Neural cell (in vitro differentiated cells): ENCODE measurements at regions not wholly inside any gene's neighbourhood (a gene's known extent, or its start where the extent isn't known, plus 50 kb on each side); places are given as distances from the start of the nearest gene placed in this dataset.
"Not testable (repeated sequence)": the region's sequence is repeated elsewhere in the genome, so short reads cannot be mapped to it uniquely, and the experiment has no call there.

Source experiments
- H2AFZ ChIP-seq: fragments of 200-600, 300-800 bp; sonication (generic), shearing (Covaris generic); 2 replicates; pipeline ENCODE4 v1.6.0; 2014; ENCODE audit warnings: low read depth, mild to moderate bottlenecking, antibody characterized with exemption, low read length, moderate library complexity
- H3F3A ChIP-seq: fragments of 200-600 bp; shearing (Covaris generic); 2 replicates; pipeline ENCODE4 v1.6.1; 2016; ENCODE audit warnings: mild to moderate bottlenecking, moderate library complexity, mixed read lengths, antibody characterized with exemption, low read length; ENCODE audit not compliant: insufficient read depth, poor library complexity, severe bottlenecking
- H3K27ac ChIP-seq: fragments of 200-600, 300-800 bp; sonication (generic), shearing (Covaris generic); 2 replicates; pipeline ENCODE4 v1.5.1; 2014; ENCODE audit warnings: mild to moderate bottlenecking, low read length, moderate library complexity
- H3K27me3 ChIP-seq: fragments of 300-800, 200-600 bp; sonication (generic), shearing (Covaris generic); 2 replicates; pipeline ENCODE4 v1.6.0; 2014; ENCODE audit warnings: mild to moderate bottlenecking, low read depth, low read length, moderate library complexity; ENCODE audit not compliant: insufficient read depth
- H3K36me3 ChIP-seq: fragments of 300-800, 200-600 bp; sonication (generic), shearing (Covaris generic); 2 replicates; pipeline ENCODE4 v1.5.1; 2014; ENCODE audit warnings: mild to moderate bottlenecking, antibody characterized with exemption, low read length, moderate library complexity; ENCODE audit not compliant: insufficient read depth
- H3K4me2 ChIP-seq: fragments of 300-800, 200-600 bp; sonication (generic), shearing (Covaris generic); 2 replicates; pipeline ENCODE4 v1.6.0; 2014; ENCODE audit warnings: mild to moderate bottlenecking, low read length
- H3K4me3 ChIP-seq: fragments of 300-800, 200-600 bp; sonication (generic), shearing (Covaris generic); 2 replicates; pipeline ENCODE4 v1.5.1; 2014; ENCODE audit warnings: mild to moderate bottlenecking, low read length, moderate library complexity
- H3K79me2 ChIP-seq: fragments of 200-600 bp; shearing (Covaris generic); replicated peaks from 2 replicates; pipeline ENCODE4 v1.6.0; 2014; ENCODE audit warnings: mild to moderate bottlenecking, low read length, moderate library complexity; ENCODE audit not compliant: insufficient read depth
- H3K9ac ChIP-seq: fragments of 300-800, 200-600 bp; sonication (generic), shearing (Covaris generic); 2 replicates; pipeline ENCODE4 v1.6.1; 2016; ENCODE audit warnings: mild to moderate bottlenecking, low read length, mixed read lengths
- H3K9me2 ChIP-seq: fragments of 200-600 bp; shearing (Covaris generic); 2 replicates; pipeline ENCODE4 v1.6.1; 2016; ENCODE audit warnings: mild to moderate bottlenecking, low read length, mixed read lengths; ENCODE audit not compliant: insufficient read depth
- H3K9me3 ChIP-seq: fragments of 200-600, 300-800 bp; sonication (generic), shearing (Covaris generic); 2 replicates; pipeline ENCODE4 v1.6.1; 2016; ENCODE audit warnings: mild to moderate bottlenecking, mixed run types, low read length, moderate library complexity, mixed read lengths
- H4K20me1 ChIP-seq: fragments of 200-600 bp; shearing (Covaris generic); 2 replicates; pipeline ENCODE4 v1.6.1; 2016; ENCODE audit warnings: mild to moderate bottlenecking, mixed run types; ENCODE audit not compliant: insufficient read depth
- EP300 ChIP-seq: fragments of 450-650 bp; conservative IDR thresholded peaks from 2 replicates; pipeline ENCODE4 v1.6.1; 2014; ENCODE audit warnings: antibody characterized with exemption, mild to moderate bottlenecking, moderate library complexity; ENCODE audit not compliant: poor library complexity, severe bottlenecking
- MXI1 ChIP-seq: fragments of 450-650 bp; conservative IDR thresholded peaks from 2 replicates; pipeline ENCODE4 v1.6.1; 2014; ENCODE audit warnings: antibody characterized with exemption, mild to moderate bottlenecking; ENCODE audit not compliant: poor library complexity, severe bottlenecking
- POLR2AphosphoS5 ChIP-seq: IDR thresholded peaks from 2 replicates; pipeline ENCODE4 v1.6.1; 2012
- RAD21 ChIP-seq: fragments of 450-650 bp; conservative IDR thresholded peaks from 2 replicates; pipeline ENCODE4 v1.6.1; 2014; ENCODE audit warnings: antibody characterized with exemption, mild to moderate bottlenecking, moderate library complexity
- REST ChIP-seq: IDR thresholded peaks from 2 replicates; pipeline ENCODE4 v1.6.1; 2012; ENCODE audit warnings: borderline replicate concordance
- SMC3 ChIP-seq: fragments of 450-650 bp; conservative IDR thresholded peaks from 2 replicates; pipeline ENCODE4 v1.6.1; 2014; ENCODE audit warnings: antibody characterized with exemption, mild to moderate bottlenecking, moderate library complexity; ENCODE audit not compliant: poor library complexity
- TAF1 ChIP-seq: IDR thresholded peaks from 2 replicates; pipeline ENCODE4 v1.6.1; 2012; ENCODE audit warnings: low read depth
- TF ChIP-seq, protein P1 (sequence below): fragments of 450-650 bp; IDR thresholded peaks from 2 replicates; pipeline ENCODE4 v1.5.1; 2014; ENCODE audit warnings: antibody characterized with exemption, mild to moderate bottlenecking, moderate library complexity; ENCODE audit not compliant: poor library complexity, severe bottlenecking

GRCh38 chr4:153877898-153878297 is 89.0 kb upstream of the SFRP2 start:
- TF ChIP-seq EP300 (no peak), TAF1 (no peak), RAD21 (no peak), SMC3 (no peak), REST (no peak), MXI1 (no peak), POLR2AphosphoS5 (no peak)
- TF ChIP-seq, protein P1, sequence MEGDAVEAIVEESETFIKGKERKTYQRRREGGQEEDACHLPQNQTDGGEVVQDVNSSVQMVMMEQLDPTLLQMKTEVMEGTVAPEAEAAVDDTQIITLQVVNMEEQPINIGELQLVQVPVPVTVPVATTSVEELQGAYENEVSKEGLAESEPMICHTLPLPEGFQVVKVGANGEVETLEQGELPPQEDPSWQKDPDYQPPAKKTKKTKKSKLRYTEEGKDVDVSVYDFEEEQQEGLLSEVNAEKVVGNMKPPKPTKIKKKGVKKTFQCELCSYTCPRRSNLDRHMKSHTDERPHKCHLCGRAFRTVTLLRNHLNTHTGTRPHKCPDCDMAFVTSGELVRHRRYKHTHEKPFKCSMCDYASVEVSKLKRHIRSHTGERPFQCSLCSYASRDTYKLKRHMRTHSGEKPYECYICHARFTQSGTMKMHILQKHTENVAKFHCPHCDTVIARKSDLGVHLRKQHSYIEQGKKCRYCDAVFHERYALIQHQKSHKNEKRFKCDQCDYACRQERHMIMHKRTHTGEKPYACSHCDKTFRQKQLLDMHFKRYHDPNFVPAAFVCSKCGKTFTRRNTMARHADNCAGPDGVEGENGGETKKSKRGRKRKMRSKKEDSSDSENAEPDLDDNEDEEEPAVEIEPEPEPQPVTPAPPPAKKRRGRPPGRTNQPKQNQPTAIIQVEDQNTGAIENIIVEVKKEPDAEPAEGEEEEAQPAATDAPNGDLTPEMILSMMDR: no peak
- Histone ChIP-seq H3K4me3 (no peak overlapping the region), H3K9me2 (no peaks in the 10 kb centered on the region), H3K79me2 (no peaks in the 10 kb centered on the region), H2AFZ (no peak overlapping the region), H3F3A (no peaks in the 10 kb centered on the region), H3K27ac (no peak overlapping the region), H3K36me3 (no peaks in the 10 kb centered on the region), H3K4me2 (no peak overlapping the region), H3K27me3 (no peaks in the 10 kb centered on the region), H4K20me1 (no peaks in the 10 kb centered on the region), H3K9ac (no peak overlapping the region), H3K9me3 (peaks cover 12% of the 10 kb centered on the region)

GRCh38 chr4:153873741-153874140 is 84.9 kb upstream of the SFRP2 start:
- TF ChIP-seq RAD21: no peak
- Histone ChIP-seq H3K27me3 (no peaks in the 10 kb centered on the region), H3K9me2 (no peaks in the 10 kb centered on the region), H3K36me3 (no peaks in the 10 kb centered on the region), H3K9ac (no peak overlapping the region), H3K27ac (no peak overlapping the region), H3F3A (no peaks in the 10 kb centered on the region), H3K9me3 (no peaks in the 10 kb centered on the region), H4K20me1 (no peaks in the 10 kb centered on the region), H3K4me3 (no peak overlapping the region), H3K4me2 (no peak overlapping the region), H3K79me2 (no peaks in the 10 kb centered on the region), H2AFZ (no peak overlapping the region)

GRCh38 chr4:153866766-153867165 is 77.9 kb upstream of the SFRP2 start:
- H3K4me3 ChIP-seq, H4K20me1 ChIP-seq, H3K36me3 ChIP-seq, H3K27me3 ChIP-seq, H3K27ac ChIP-seq, H2AFZ ChIP-seq, H3K9me3 ChIP-seq, H3F3A ChIP-seq, H3K4me2 ChIP-seq, H3K79me2 ChIP-seq, H3K9ac ChIP-seq, H3K9me2 ChIP-seq: not testable (repeated sequence)
